HCT116 (cell line): ENCODE measurements at regions not wholly inside any gene's neighbourhood (a gene's known extent, or its start where the extent isn't known, plus 50 kb on each side); places are given as distances from the start of the nearest gene placed in this dataset.

ENCODE experiments used
- ATAC-seq: fragments of 200-7000 bp; cut with Tn5 transposase; 2 replicates; pipeline ENCODE4 v1.9.1; 2020; ENCODE audit warnings: mild to moderate bottlenecking, moderate library complexity
- BruUV-seq: library from RNA; stranded (reverse); fragments of 400-500 nt; replicated peaks from 2 replicates; lab custom pipeline; 2021; lab: Mats Ljungman, UMichigan
- CTCF ChIA-PET: fragments of 300-600 bp; sonication (Branson Sonifier 250); formaldehyde crosslinking; loops from one replicate; lab custom pipeline; 2021; ENCODE audit warnings: antibody characterized with exemption; lab: Charles Lee
- POLR2A ChIA-PET: fragments of 300-600, 350-600 bp; sonication (Branson Sonifier 250); formaldehyde crosslinking; loops from one replicate; lab custom pipeline; 2021; ENCODE audit warnings: antibody characterized with exemption; lab: Charles Lee
- RAD21 ChIA-PET, 2 experiments: fragments of 300-600 bp; sonication (Branson Sonifier 250); formaldehyde crosslinking; loops; one replicate each; lab custom pipeline; 2023; ENCODE audit warnings: low total read pairs in 2 of 2; ENCODE audit not compliant: uncharacterized antibody in 2 of 2, unreplicated experiment in 2 of 2, low non-redundant PET in 1 of 2; lab: Charles Lee
- DNase-seq: peaks from one replicate; pipeline ENCODE4 v3.0.0-alpha.2; 2010; ENCODE audit warnings: low read depth, low spot score
- H2AFZ ChIP-seq: fragments of 200-600 bp; shearing (Covaris generic), sonication (generic); 2 replicates; pipeline ENCODE4 v1.6.1; 2017; ENCODE audit warnings: low read depth, mixed run types, mixed read lengths, antibody characterized with exemption, low read length; ENCODE audit not compliant: poor library complexity, severe bottlenecking
- H3K27ac ChIP-seq: 2 replicates; pipeline ENCODE4 v1.5.1; 2012; ENCODE audit warnings: low read depth, low read length
- H3K27me3 ChIP-seq: fragments of 200-600 bp; sonication (generic); 2 replicates; pipeline ENCODE4 v1.6.1; 2016; ENCODE audit warnings: mixed run types, low read length, mixed read lengths; ENCODE audit not compliant: insufficient read depth
- H3K36me3 ChIP-seq, 2 experiments: fragments of 200-500 bp in 1 of 2; fragments of 200-600 bp in 1 of 2; sonication (Bioruptor generic) in 1 of 2; sonication (generic) in 1 of 2; 2 replicates each; pipeline versions ENCODE4 v1.5.1 to v1.6.1; 2014 to 2016; ENCODE audit warnings: low read length in 2 of 2, inconsistent platforms in 1 of 2, mixed read lengths in 1 of 2, mixed run types in 1 of 2; ENCODE audit not compliant: insufficient read depth in 2 of 2, control insufficient read depth in 1 of 2
- H3K4me1 ChIP-seq, 2 experiments: fragments of 200-600 bp in 1 of 2; sonication (generic) in 1 of 2; 2 replicates each; pipeline versions ENCODE4 v1.5.1 to v1.6.1; 2012 to 2017; ENCODE audit warnings: low read length in 2 of 2, inconsistent platforms in 1 of 2, mild to moderate bottlenecking in 1 of 2, mixed read lengths in 1 of 2, mixed run types in 1 of 2, moderate library complexity in 1 of 2; ENCODE audit not compliant: insufficient read depth in 2 of 2, control insufficient read depth in 1 of 2
- H3K4me2 ChIP-seq: fragments of 200-600 bp; sonication (generic); 2 replicates; pipeline ENCODE4 v1.6.1; 2017; ENCODE audit warnings: mixed run types, low read length, mixed read lengths
- H3K4me3 ChIP-seq, 2 experiments: fragments of 200-600 bp in 1 of 2; sonication (generic) in 1 of 2; replicated peaks in 1 of 2; 2 replicates each; pipeline ENCODE4 v1.5.1; 2011 to 2016; ENCODE audit warnings: low read length in 2 of 2, control low read depth in 1 of 2, low read depth in 1 of 2, mild to moderate bottlenecking in 1 of 2, mixed read lengths in 1 of 2, mixed run types in 1 of 2
- H3K79me2 ChIP-seq: fragments of 200-600 bp; sonication (generic); 2 replicates; pipeline ENCODE4 v1.6.1; 2017; ENCODE audit warnings: mild to moderate bottlenecking, mixed run types, low read length, moderate library complexity, mixed read lengths; ENCODE audit not compliant: insufficient read depth
- H3K9ac ChIP-seq: fragments of 200-600 bp; sonication (generic); 2 replicates; pipeline ENCODE4 v1.6.1; 2016; ENCODE audit warnings: low read length, mixed read lengths
- H3K9me2 ChIP-seq: fragments of 200-600 bp; sonication (generic), shearing (Covaris generic); 2 replicates; pipeline ENCODE4 v1.6.1; 2017; ENCODE audit warnings: mixed run types, mild to moderate bottlenecking, moderate library complexity; ENCODE audit not compliant: insufficient read depth
- H3K9me3 ChIP-seq, 2 experiments: fragments of 200-500 bp in 1 of 2; fragments of 200-600 bp in 1 of 2; sonication (Bioruptor generic) in 1 of 2; sonication (generic) in 1 of 2; 2 replicates each; pipeline ENCODE4 v1.6.1; 2014 to 2017; ENCODE audit warnings: low read length in 2 of 2, mixed read lengths in 2 of 2, inconsistent platforms in 1 of 2, low read depth in 1 of 2, mild to moderate bottlenecking in 1 of 2, mixed run types in 1 of 2, moderate library complexity in 1 of 2; ENCODE audit not compliant: control insufficient read depth in 1 of 2, insufficient read depth in 1 of 2
- H4K20me1 ChIP-seq: fragments of 200-600 bp; sonication (generic), shearing (Covaris generic); 2 replicates; pipeline ENCODE4 v1.6.1; 2017; ENCODE audit warnings: mixed run types, mild to moderate bottlenecking, moderate library complexity; ENCODE audit not compliant: insufficient read depth
- ATF3 ChIP-seq: IDR thresholded peaks from 2 replicates; pipeline ENCODE4 v1.6.1; 2012
- CEBPB ChIP-seq: IDR thresholded peaks from 2 replicates; pipeline ENCODE4 v1.6.1; 2012; ENCODE audit warnings: low read depth
- EZH2phosphoT487 ChIP-seq: fragments of 200-600 bp; IDR thresholded peaks from 2 replicates; pipeline ENCODE4 v1.6.1; 2018; ENCODE audit warnings: antibody characterized with exemption, borderline replicate concordance
- FOSL1 ChIP-seq: IDR thresholded peaks from 2 replicates; pipeline ENCODE4 v1.6.1; 2012; ENCODE audit warnings: low read depth
- JUND ChIP-seq: IDR thresholded peaks from 2 replicates; pipeline ENCODE4 v1.6.1; 2012
- SP1 ChIP-seq: IDR thresholded peaks from 2 replicates; pipeline ENCODE4 v1.6.1; 2012; ENCODE audit warnings: low read depth
- SRF ChIP-seq: IDR thresholded peaks from 2 replicates; pipeline ENCODE4 v1.6.1; 2012; ENCODE audit warnings: low read depth
- TCF7L2 ChIP-seq: IDR thresholded peaks from 2 replicates; pipeline ENCODE4 v1.7.0; 2011; ENCODE audit warnings: borderline replicate concordance, inconsistent platforms; ENCODE audit not compliant: insufficient read depth, insufficient read length; ENCODE audit errors: extremely low read depth
- YY1 ChIP-seq: IDR thresholded peaks from 2 replicates; pipeline ENCODE4 v1.6.1; 2011; ENCODE audit warnings: low read length, low read depth, moderate library complexity, mild to moderate bottlenecking; ENCODE audit not compliant: insufficient replicate concordance; ENCODE audit errors: extremely low read depth
- ZBTB33 ChIP-seq: IDR thresholded peaks from 2 replicates; pipeline ENCODE4 v1.6.1; 2011; ENCODE audit warnings: mild to moderate bottlenecking, low read length, moderate library complexity; ENCODE audit not compliant: insufficient replicate concordance; ENCODE audit errors: extremely low read depth
- ZFX ChIP-seq: fragments of 450-650 bp; IDR thresholded peaks from 2 replicates; pipeline ENCODE4 v1.6.1; 2017
- ZNF274 ChIP-seq: fragments of 200-500 bp; sonication (Bioruptor generic); IDR thresholded peaks from 2 replicates; pipeline ENCODE4 v1.6.1; 2014; ENCODE audit warnings: mild to moderate bottlenecking, low read depth, low read length, inconsistent platforms
- intact Hi-C: fragments of 100-400 bp; cut with micrococcal nuclease; formaldehyde crosslinking; loops from 2 replicates; pipeline ENCODE4 v1.10.0; 2022

GRCh38 chr6:66913657-66914056 is 1206.6 kb upstream of the EYS start (continued):
- no peak for TF ChIP-seq ATF3
- no peak for TF ChIP-seq YY1
- no peak for TF ChIP-seq JUND
- TF ChIP-seq ZNF274, result no peak
- TF ChIP-seq ZFX, result no peak

GRCh38 chr6:66902457-66902856 is 1195.4 kb upstream of the EYS start:
- ChIA-PET POLR2A (no interaction called here), RAD21 (no interaction called here), CTCF (no interaction called here)
- H3K79me2 ChIP-seq, result no peaks in the 10 kb centered on the region
- TF ChIP-seq TCF7L2, result no peak
- no peak for TF ChIP-seq ZNF274
- TF ChIP-seq SP1, result no peak
- no peak for TF ChIP-seq ZBTB33
- TF ChIP-seq CEBPB, result no peak
- no peak for TF ChIP-seq JUND
- TF ChIP-seq SRF, result no peak
- TF ChIP-seq YY1, result no peak
- no peak for TF ChIP-seq ATF3
- no peak for TF ChIP-seq EZH2phosphoT487
- TF ChIP-seq FOSL1, result no peak
- no peak for ATAC-seq
- H3K9me3 ChIP-seq, result peaks cover 8 to 12% of the 10 kb centered on the region in 2 experiments; a peak in 2 of 4 replicates
- intact Hi-C loops, result no loop called here
- no peaks in the 10 kb centered on the region for H3K9me2 ChIP-seq
- H3K36me3 ChIP-seq, result no peaks in the 10 kb centered on the region
- H3K4me1 ChIP-seq, result no peaks in the 10 kb centered on the region
- no TSS peak for BruUV-seq
- H4K20me1 ChIP-seq, result no peaks in the 10 kb centered on the region
- no peak overlapping the region for H2AFZ ChIP-seq
- H3K27ac ChIP-seq, result no peak overlapping the region
- H3K27me3 ChIP-seq, result no peaks in the 10 kb centered on the region
- no peak overlapping the region for H3K4me3 ChIP-seq
- no peak overlapping the region for H3K4me2 ChIP-seq
- no peak overlapping the region for H3K9ac ChIP-seq
- no peak for DNase-seq
